PC-9 (cell line): ENCODE measurements at regions not wholly inside any gene's neighbourhood (a gene's known extent, or its start where the extent isn't known, plus 50 kb on each side); places are given as distances from the start of the nearest gene placed in this dataset.
"Not testable (repeated sequence)": the region's sequence is repeated elsewhere in the genome, so short reads cannot be mapped to it uniquely, and the experiment has no call there.

ENCODE experiments used
- BruUV-seq: library from RNA; stranded (reverse); fragments of 400-500 nt; replicated peaks from 2 replicates; lab custom pipeline; 2021; lab: Mats Ljungman, UMichigan
- CTCF ChIA-PET: fragments of 300-600 bp; sonication (Branson Sonifier 250); formaldehyde crosslinking; loops from one replicate; lab custom pipeline; 2022; ENCODE audit warnings: antibody characterized with exemption; lab: Charles Lee
- POLR2A ChIA-PET: fragments of 300-600 bp; sonication (Branson Sonifier 250); formaldehyde crosslinking; loops from one replicate; lab custom pipeline; 2022; ENCODE audit warnings: antibody characterized with exemption; ENCODE audit not compliant: unreplicated experiment; lab: Charles Lee
- DNase-seq, 2 experiments: peaks; one replicate each; pipeline versions ENCODE4 v3.0.0 to v3.0.0-alpha.2; 2015 to 2022; ENCODE audit warnings: mixed read lengths in 1 of 2
- H2AFZ ChIP-seq: fragments of 200-600 bp; sonication (generic); 2 replicates; pipeline ENCODE4 v1.8.1; 2017; ENCODE audit warnings: antibody characterized with exemption
- H3F3A ChIP-seq: fragments of 200-600 bp; sonication (generic); 2 replicates; pipeline ENCODE4 v1.8.1; 2017; ENCODE audit warnings: antibody characterized with exemption, mild to moderate bottlenecking, low read depth; ENCODE audit not compliant: insufficient read depth
- H3K27ac ChIP-seq: fragments of 200-600 bp; sonication (generic); 2 replicates; pipeline ENCODE4 v1.6.1; 2016; ENCODE audit warnings: mixed run types
- H3K27me3 ChIP-seq: fragments of 200-600 bp; sonication (generic); 2 replicates; pipeline ENCODE4 v1.6.1; 2016; ENCODE audit warnings: low read depth, mixed run types; ENCODE audit not compliant: insufficient read depth
- H3K36me3 ChIP-seq: fragments of 200-600 bp; sonication (generic); 2 replicates; pipeline ENCODE4 v1.6.1; 2016; ENCODE audit warnings: low read depth, mixed run types
- H3K4me1 ChIP-seq: fragments of 200-600 bp; sonication (generic); replicated peaks from 2 replicates; pipeline ENCODE4 v1.6.1; 2016; ENCODE audit warnings: mixed run types; ENCODE audit not compliant: insufficient read depth
- H3K4me2 ChIP-seq: fragments of 200-600 bp; sonication (generic); 2 replicates; pipeline ENCODE4 v1.6.1; 2017; ENCODE audit warnings: mixed run types
- H3K4me3 ChIP-seq: fragments of 200-600 bp; sonication (generic); 2 replicates; pipeline ENCODE4 v1.6.1; 2016; ENCODE audit warnings: mixed run types
- H3K79me2 ChIP-seq: fragments of 200-600 bp; sonication (generic); 2 replicates; pipeline ENCODE4 v1.6.1; 2017; ENCODE audit warnings: low read depth, mixed run types
- H3K9me2 ChIP-seq: fragments of 200-600 bp; sonication (generic); 2 replicates; pipeline ENCODE4 v1.8.1; 2017; ENCODE audit warnings: mild to moderate bottlenecking; ENCODE audit not compliant: insufficient read depth
- H3K9me3 ChIP-seq: fragments of 200-600 bp; sonication (generic); 2 replicates; pipeline ENCODE4 v1.8.1; 2016; ENCODE audit warnings: low read depth; ENCODE audit not compliant: insufficient read depth
- H4K20me1 ChIP-seq: fragments of 200-600 bp; sonication (generic); 2 replicates; pipeline ENCODE4 v1.8.1; 2017; ENCODE audit not compliant: insufficient read depth
- EZH2 ChIP-seq: fragments of 200-600 bp; sonication (generic); IDR thresholded peaks from 2 replicates; pipeline ENCODE4 v1.8.0; 2017; ENCODE audit warnings: antibody characterized with exemption, low read depth
- intact Hi-C: fragments of 100-400 bp; cut with micrococcal nuclease; formaldehyde crosslinking; loops from one replicate; pipeline ENCODE4 v1.10.0; 2022; ENCODE audit not compliant: unreplicated experiment
- TF ChIP-seq, protein P1 (sequence below): fragments of 200-600 bp; sonication (generic); conservative IDR thresholded peaks from 2 replicates; pipeline ENCODE4 v1.6.1; 2017; ENCODE audit warnings: mixed run types, antibody characterized with exemption, mild to moderate bottlenecking, moderate library complexity

GRCh38 chr5:142233083-142234032 lies 91.5 kb downstream of the SPRY4 start:
- POLR2A ChIA-PET = no interaction called here
- no peak for DNase-seq
- intact Hi-C loops = no loop called here
- H3K9me3 ChIP-seq = no peaks in the 10 kb centered on the region
- no TSS peak for BruUV-seq
- H3K27ac ChIP-seq = no peak overlapping the region
- no peak overlapping the region; the same call in 1 of the 2 replicates for H2AFZ ChIP-seq
- no peaks in the 10 kb centered on the region for H3K79me2 ChIP-seq
- no peaks in the 10 kb centered on the region for H3K27me3 ChIP-seq
- H4K20me1 ChIP-seq = no peaks in the 10 kb centered on the region
- no peaks in the 10 kb centered on the region for H3K9me2 ChIP-seq
- no peak overlapping the region for H3K4me3 ChIP-seq
- TF ChIP-seq EZH2 = no peak
- TF ChIP-seq, protein P1, sequence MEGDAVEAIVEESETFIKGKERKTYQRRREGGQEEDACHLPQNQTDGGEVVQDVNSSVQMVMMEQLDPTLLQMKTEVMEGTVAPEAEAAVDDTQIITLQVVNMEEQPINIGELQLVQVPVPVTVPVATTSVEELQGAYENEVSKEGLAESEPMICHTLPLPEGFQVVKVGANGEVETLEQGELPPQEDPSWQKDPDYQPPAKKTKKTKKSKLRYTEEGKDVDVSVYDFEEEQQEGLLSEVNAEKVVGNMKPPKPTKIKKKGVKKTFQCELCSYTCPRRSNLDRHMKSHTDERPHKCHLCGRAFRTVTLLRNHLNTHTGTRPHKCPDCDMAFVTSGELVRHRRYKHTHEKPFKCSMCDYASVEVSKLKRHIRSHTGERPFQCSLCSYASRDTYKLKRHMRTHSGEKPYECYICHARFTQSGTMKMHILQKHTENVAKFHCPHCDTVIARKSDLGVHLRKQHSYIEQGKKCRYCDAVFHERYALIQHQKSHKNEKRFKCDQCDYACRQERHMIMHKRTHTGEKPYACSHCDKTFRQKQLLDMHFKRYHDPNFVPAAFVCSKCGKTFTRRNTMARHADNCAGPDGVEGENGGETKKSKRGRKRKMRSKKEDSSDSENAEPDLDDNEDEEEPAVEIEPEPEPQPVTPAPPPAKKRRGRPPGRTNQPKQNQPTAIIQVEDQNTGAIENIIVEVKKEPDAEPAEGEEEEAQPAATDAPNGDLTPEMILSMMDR = no peak
- CTCF ChIA-PET = interaction anchor here (0.7 kb wide), 1 partner anchor 130 kb away, joined by 3 read pairs; no protein-coding TSS in a partner anchor
- H3K36me3 ChIP-seq = no peaks in the 10 kb centered on the region
- H3K4me1 ChIP-seq = peaks cover 27% of the 10 kb centered on the region
- peaks cover 8% of the 10 kb centered on the region; the same call in 1 of the 2 replicates for H3F3A ChIP-seq
- H3K4me2 ChIP-seq = no peak overlapping the region

DNA sequence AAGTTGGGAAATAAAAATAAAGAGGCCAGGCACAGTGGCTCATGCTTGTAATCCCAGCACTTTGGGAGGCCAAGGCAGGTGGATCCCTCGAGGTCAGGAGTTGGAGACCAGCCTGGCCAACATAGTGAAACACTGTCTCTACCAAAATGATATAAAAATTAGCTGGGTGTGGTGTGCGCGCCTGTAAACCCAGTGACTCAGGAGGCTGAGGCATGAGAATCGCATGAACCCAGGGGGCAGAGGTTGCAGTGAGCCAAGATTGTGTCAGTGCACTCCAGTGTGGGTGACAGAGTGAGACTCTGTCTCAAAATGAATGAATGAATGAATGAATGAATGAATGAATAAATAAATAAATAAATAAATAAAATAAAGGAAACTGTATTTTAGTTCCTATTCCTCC lies 93.9 kb downstream of the SPRY4 start:
- H3K9me2 ChIP-seq, H3K4me2 ChIP-seq, H3K36me3 ChIP-seq, DNase-seq, H3K9me3 ChIP-seq, H3K27me3 ChIP-seq, H3F3A ChIP-seq, POLR2A ChIA-PET, H4K20me1 ChIP-seq, CTCF ChIA-PET, H3K79me2 ChIP-seq, H2AFZ ChIP-seq, intact Hi-C loops, H3K27ac ChIP-seq, H3K4me3 ChIP-seq, BruUV-seq: not testable (repeated sequence)
- peaks cover 22% of the 10 kb centered on the region for H3K4me1 ChIP-seq

DNA sequence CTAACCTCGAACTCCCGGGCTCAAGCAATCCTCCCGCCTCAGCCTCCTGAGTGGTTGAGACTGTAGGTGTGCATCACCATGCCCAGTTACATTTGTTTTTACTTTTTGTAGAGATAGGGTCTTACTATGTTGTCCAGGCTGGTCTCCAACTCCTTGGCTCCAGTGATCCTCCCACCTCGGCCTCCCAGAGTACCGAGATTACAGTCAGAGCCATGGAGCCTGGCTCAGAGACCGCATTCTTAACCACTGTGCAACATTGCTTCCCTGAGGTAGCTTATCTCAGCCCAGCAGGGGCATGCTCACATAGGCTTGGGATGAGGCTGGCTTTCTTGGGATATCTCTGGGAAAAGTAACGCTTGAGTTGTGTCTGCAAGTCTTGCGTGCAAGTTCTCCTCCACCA lies 99.7 kb downstream of the SPRY4 start:
- Histone ChIP-seq H3F3A (peaks cover 29% of the 10 kb centered on the region; the same call in 1 of the 2 replicates), H3K36me3 (no peaks in the 10 kb centered on the region), H3K79me2 (no peaks in the 10 kb centered on the region), H2AFZ (no peak overlapping the region), H3K9me2 (no peaks in the 10 kb centered on the region), H3K9me3 (no peaks in the 10 kb centered on the region), H3K4me1 (peaks cover 40% of the 10 kb centered on the region), H3K27me3 (no peaks in the 10 kb centered on the region), H3K4me2 (no peak overlapping the region), H3K27ac (no peak overlapping the region), H3K4me3 (no peak overlapping the region), H4K20me1 (no peaks in the 10 kb centered on the region)
- no TSS peak for BruUV-seq
- ChIA-PET CTCF (interaction anchor here (0.5 kb wide), 1 partner anchor 1921 kb away, joined by 10 read pairs; no protein-coding TSS in a partner anchor), POLR2A (no interaction called here)
- no peak for DNase-seq
- intact Hi-C loops = no loop called here
- no peak for TF ChIP-seq EZH2
- TF ChIP-seq, protein P1 = no peak
